ENCODE measurements at regions not wholly inside any gene's neighbourhood (a gene's known extent, or its start where the extent isn't known, plus 50 kb on each side); places are given as distances from the start of the nearest gene placed in this dataset.
"Not testable (repeated sequence)": the region's sequence is repeated elsewhere in the genome, so short reads cannot be mapped to it uniquely, and the experiment has no call there.

DNA sequence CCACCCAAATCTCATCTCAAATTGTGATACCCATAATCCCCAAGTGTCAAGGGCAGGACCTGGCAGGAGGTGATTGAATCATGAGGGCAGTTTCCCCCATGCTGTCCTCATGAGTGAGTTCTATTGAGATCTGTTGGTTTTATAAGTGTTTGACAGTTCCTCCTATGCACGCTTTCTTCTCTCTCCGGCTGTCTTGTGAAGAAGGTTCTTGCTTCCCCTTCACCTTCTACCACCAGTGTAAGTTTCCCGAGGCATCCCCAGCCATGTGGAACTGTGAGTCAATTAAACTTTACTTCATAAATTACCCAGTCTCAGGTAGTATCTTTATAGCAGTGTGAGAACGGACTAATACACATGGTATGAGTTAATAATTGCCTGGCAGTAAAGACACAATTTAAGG lies 581.7 kb upstream of the AMOT start:
- Mint-ChIP-seq H3K27me3 (no peaks in the 10 kb centered on the region), H3K4me1 (ENCODE audit: low read depth) (no peaks in the 10 kb centered on the region), H3K36me3 (ENCODE audit: low read depth) (no peaks in the 10 kb centered on the region), H3K27ac (no peak overlapping the region), H3K9me3 (peaks cover 4% of the 10 kb centered on the region), H3K4me3 (no peak overlapping the region)

- Mint-ChIP-seq H3K4me3 (no peak overlapping the region), H3K27me3 (no peaks in the 10 kb centered on the region), H3K36me3 (ENCODE audit: low read depth) (no peaks in the 10 kb centered on the region), H3K27ac (no peak overlapping the region), H3K9me3 (peaks cover 9% of the 10 kb centered on the region), H3K4me1 (ENCODE audit: low read depth) (no peaks in the 10 kb centered on the region)
Measured at GRCh38 chrX:113421432-113421831, 580.8 kb upstream of the AMOT start.

- H3K27ac Mint-ChIP-seq, result no peak overlapping the region
- H3K27me3 Mint-ChIP-seq, result no peaks in the 10 kb centered on the region
- H3K4me1 Mint-ChIP-seq (ENCODE audit: low read depth), result no peaks in the 10 kb centered on the region
- H3K4me3 Mint-ChIP-seq, result no peak overlapping the region
- no peaks in the 10 kb centered on the region for H3K36me3 Mint-ChIP-seq (ENCODE audit: low read depth)
- peaks cover 4% of the 10 kb centered on the region for H3K9me3 Mint-ChIP-seq
Measured at GRCh38 chrX:113412106-113412505, 571.5 kb upstream of the AMOT start.

DNA sequence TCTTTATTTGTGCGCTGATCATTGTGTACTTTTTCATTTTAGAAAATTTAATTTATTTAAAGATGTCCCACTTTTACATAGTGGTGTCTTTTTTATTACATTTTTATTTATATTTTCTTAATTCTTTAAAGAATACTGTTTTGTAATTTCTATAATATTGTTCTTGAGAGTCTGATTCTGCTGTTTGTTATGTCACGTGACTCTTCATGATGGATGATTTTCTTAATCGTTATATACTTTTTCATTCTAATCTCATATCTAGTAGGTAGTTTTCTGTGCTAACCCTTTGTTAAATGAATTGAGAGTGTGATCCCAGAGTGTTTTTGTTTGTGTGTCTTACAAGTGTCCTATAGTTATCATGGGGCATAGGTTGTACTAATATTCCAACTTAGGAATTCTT lies 568.2 kb upstream of the AMOT start:
- Mint-ChIP-seq H3K4me1 (ENCODE audit: low read depth) (no peaks in the 10 kb centered on the region), H3K27ac (no peak overlapping the region), H3K4me3 (no peak overlapping the region), H3K27me3 (no peaks in the 10 kb centered on the region), H3K9me3 (no peaks in the 10 kb centered on the region), H3K36me3 (ENCODE audit: low read depth) (no peaks in the 10 kb centered on the region)

DNA sequence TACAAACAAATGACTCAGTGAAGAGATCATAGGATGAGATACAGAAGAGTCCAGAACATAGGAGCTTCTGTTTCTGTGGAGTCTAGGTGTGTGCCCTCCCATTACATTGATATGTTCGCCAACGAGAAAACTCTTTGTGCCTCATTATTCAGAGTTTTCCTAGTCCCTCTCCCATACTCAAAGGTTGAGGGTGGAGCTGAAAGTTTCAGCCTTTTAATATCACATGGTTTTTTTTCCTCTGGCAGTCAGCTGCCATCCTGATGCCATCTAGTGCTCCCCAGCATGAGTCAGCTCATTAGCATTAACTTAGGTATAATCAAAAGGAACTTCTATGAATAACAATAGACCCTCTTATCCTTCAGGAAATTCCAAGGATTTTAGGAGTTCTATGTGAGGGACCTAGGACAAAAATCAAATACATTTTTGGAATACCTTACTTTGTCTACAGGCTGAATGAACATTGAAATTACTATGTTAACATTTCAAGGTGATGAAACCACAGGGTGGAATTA lies 559.6 kb upstream of the AMOT start:
- no peaks in the 10 kb centered on the region for H3K27me3 Mint-ChIP-seq
- H3K4me3 Mint-ChIP-seq, result no peak overlapping the region
- H3K36me3 Mint-ChIP-seq (ENCODE audit: low read depth), result no peaks in the 10 kb centered on the region
- no peak overlapping the region for H3K27ac Mint-ChIP-seq
- H3K9me3 Mint-ChIP-seq, result no peaks in the 10 kb centered on the region
- H3K4me1 Mint-ChIP-seq (ENCODE audit: low read depth), result no peaks in the 10 kb centered on the region

DNA sequence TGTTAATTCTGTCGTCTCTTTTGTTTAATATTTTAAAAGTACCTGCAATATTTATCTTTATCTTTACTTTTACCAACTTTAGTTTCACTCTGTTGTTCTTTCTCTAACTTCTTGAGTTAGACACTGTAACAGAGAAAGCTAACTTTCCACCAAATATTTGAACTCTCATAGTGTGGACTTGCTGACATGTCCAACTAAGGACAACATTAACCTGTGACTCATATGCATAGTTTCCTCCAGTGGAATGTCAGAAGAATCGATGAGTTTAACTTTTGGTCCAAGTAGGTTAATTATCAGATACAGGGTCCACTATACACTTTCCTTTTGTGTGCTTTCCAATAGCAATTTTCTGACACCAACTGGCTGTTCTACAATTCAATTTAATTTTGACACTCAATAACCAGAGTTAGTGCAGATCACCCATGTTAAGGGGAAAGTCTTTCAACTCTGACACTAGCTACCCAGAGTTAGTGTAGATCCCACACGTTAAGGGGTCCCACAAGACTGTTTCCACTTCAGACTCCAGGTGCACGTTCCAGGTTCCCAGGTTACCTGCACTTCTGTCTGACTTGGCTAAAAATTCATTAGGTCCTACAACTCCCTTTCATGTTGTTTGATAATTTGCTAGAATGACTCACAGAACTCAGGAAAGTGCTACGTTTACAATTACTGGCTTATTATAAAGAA lies 559.0 kb upstream of the AMOT start:
- Mint-ChIP-seq H3K4me3 (no peak overlapping the region), H3K36me3 (ENCODE audit: low read depth) (no peaks in the 10 kb centered on the region), H3K27me3 (no peaks in the 10 kb centered on the region), H3K9me3 (no peaks in the 10 kb centered on the region), H3K4me1 (ENCODE audit: low read depth) (no peaks in the 10 kb centered on the region), H3K27ac (no peak overlapping the region)

DNA sequence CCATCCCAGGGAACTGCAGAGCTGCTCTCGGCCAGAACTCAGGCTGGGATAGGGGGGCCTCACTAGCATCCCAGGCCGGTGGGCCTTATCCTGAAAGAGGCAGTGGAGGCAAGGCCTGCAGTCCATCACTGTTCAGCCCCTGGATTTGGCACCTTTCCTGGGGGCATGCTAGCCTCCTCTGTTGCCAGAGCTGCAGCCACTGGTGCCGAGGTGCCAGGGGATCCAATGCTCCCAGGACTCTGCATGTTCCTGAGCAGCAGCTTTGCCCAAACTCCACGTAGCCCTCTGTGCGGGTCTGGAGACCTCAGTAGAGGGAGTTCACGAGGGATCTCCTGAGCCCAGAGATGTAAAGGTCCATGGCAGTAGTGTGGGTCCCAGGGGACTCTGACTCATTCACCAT lies 551.7 kb upstream of the AMOT start:
- Mint-ChIP-seq H3K36me3 (ENCODE audit: low read depth) (no peaks in the 10 kb centered on the region), H3K4me3 (no peak overlapping the region), H3K9me3 (peaks cover 5% of the 10 kb centered on the region), H3K27me3 (no peaks in the 10 kb centered on the region), H3K4me1 (ENCODE audit: low read depth) (no peaks in the 10 kb centered on the region), H3K27ac (no peak overlapping the region)

- H3K4me3 Mint-ChIP-seq, result no peak overlapping the region
- no peak overlapping the region for H3K27ac Mint-ChIP-seq
- H3K9me3 Mint-ChIP-seq, result peaks cover 5% of the 10 kb centered on the region
- H3K4me1 Mint-ChIP-seq (ENCODE audit: low read depth), result no peaks in the 10 kb centered on the region
- H3K36me3 Mint-ChIP-seq (ENCODE audit: low read depth), result no peaks in the 10 kb centered on the region
- no peaks in the 10 kb centered on the region for H3K27me3 Mint-ChIP-seq
Measured at GRCh38 chrX:113391875-113392274, 551.2 kb upstream of the AMOT start.

DNA sequence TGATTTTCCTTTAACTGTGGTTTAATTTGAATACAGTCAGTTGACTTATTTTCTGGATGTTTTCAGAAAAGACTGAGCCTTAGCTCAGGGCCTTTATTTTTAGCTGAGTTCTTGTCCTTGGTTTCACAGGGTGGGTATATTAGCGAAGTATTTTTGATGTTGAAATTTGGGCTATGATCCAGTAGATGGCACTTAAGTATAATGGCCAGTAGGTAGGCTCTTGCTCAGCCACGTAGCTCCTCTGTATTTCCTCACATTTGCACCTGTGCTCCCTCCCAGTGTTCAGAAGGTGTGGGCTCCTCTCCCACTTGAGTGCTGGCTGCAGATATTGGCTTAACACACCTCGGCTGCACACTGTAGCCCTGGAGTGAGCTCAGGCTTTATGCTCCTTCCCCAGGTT lies 549.9 kb upstream of the AMOT start:
- H3K27ac Mint-ChIP-seq, result no peak overlapping the region
- no peak overlapping the region for H3K4me3 Mint-ChIP-seq
- H3K9me3 Mint-ChIP-seq, result peaks cover 6% of the 10 kb centered on the region
- no peaks in the 10 kb centered on the region for H3K4me1 Mint-ChIP-seq (ENCODE audit: low read depth)
- H3K36me3 Mint-ChIP-seq (ENCODE audit: low read depth), result no peaks in the 10 kb centered on the region
- no peaks in the 10 kb centered on the region for H3K27me3 Mint-ChIP-seq

- Mint-ChIP-seq H3K4me3 (no peak overlapping the region), H3K4me1 (ENCODE audit: low read depth) (no peaks in the 10 kb centered on the region), H3K27ac (no peak overlapping the region), H3K36me3 (ENCODE audit: low read depth) (no peaks in the 10 kb centered on the region), H3K9me3 (peaks cover 8% of the 10 kb centered on the region), H3K27me3 (no peaks in the 10 kb centered on the region)
Measured at GRCh38 chrX:113389846-113390245, 549.2 kb upstream of the AMOT start.

GRCh38 chrX:113384628-113385027 lies 544.0 kb upstream of the AMOT start:
- no peaks in the 10 kb centered on the region for H3K27me3 Mint-ChIP-seq
- H3K27ac Mint-ChIP-seq, result no peak overlapping the region
- H3K36me3 Mint-ChIP-seq (ENCODE audit: low read depth), result no peaks in the 10 kb centered on the region
- no peaks in the 10 kb centered on the region for H3K4me1 Mint-ChIP-seq (ENCODE audit: low read depth)
- no peak overlapping the region for H3K4me3 Mint-ChIP-seq
- peaks cover 8% of the 10 kb centered on the region for H3K9me3 Mint-ChIP-seq

DNA sequence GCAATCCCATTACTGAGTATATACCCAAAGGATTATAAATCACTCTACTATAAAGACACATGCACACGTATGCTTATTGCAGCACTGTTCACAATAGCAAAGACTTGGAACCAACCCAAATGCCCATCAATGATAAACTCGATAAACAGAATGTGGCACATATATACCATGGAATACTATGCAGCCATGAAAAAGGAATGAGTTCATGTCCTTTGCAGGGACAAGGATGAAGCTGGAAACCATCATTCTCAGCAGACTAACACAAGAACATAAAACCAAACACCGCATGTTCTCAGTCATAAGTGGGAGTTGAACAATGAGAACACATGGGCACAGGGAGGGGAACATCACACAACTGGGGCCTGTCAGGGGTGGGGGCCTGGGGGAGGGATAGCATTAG lies 532.8 kb upstream of the AMOT start:
- H3K4me3 Mint-ChIP-seq; H3K9me3 Mint-ChIP-seq; H3K27me3 Mint-ChIP-seq; H3K36me3 Mint-ChIP-seq (ENCODE audit: low read depth); H3K27ac Mint-ChIP-seq; H3K4me1 Mint-ChIP-seq (ENCODE audit: low read depth): not testable (repeated sequence)

- Mint-ChIP-seq H3K4me3 (no peak overlapping the region), H3K27me3 (no peaks in the 10 kb centered on the region), H3K36me3 (ENCODE audit: low read depth) (no peaks in the 10 kb centered on the region), H3K4me1 (ENCODE audit: low read depth) (no peaks in the 10 kb centered on the region), H3K27ac (no peak overlapping the region), H3K9me3 (no peaks in the 10 kb centered on the region)
Measured at GRCh38 chrX:113370006-113370405, 529.4 kb upstream of the AMOT start.

GRCh38 chrX:113369056-113369455 lies 528.4 kb upstream of the AMOT start:
- H3K36me3 Mint-ChIP-seq (ENCODE audit: low read depth), result no peaks in the 10 kb centered on the region
- no peaks in the 10 kb centered on the region for H3K9me3 Mint-ChIP-seq
- H3K4me1 Mint-ChIP-seq (ENCODE audit: low read depth), result no peaks in the 10 kb centered on the region
- no peaks in the 10 kb centered on the region for H3K27me3 Mint-ChIP-seq
- H3K27ac Mint-ChIP-seq, result no peak overlapping the region
- no peak overlapping the region for H3K4me3 Mint-ChIP-seq

- H3K9me3 Mint-ChIP-seq, result peaks cover 6% of the 10 kb centered on the region
- H3K27me3 Mint-ChIP-seq, result no peaks in the 10 kb centered on the region
- no peak overlapping the region for H3K27ac Mint-ChIP-seq
- no peak overlapping the region for H3K4me3 Mint-ChIP-seq
- no peaks in the 10 kb centered on the region for H3K4me1 Mint-ChIP-seq (ENCODE audit: low read depth)
- no peaks in the 10 kb centered on the region for H3K36me3 Mint-ChIP-seq (ENCODE audit: low read depth)
Measured at GRCh38 chrX:113353134-113353533, 512.5 kb upstream of the AMOT start.

DNA sequence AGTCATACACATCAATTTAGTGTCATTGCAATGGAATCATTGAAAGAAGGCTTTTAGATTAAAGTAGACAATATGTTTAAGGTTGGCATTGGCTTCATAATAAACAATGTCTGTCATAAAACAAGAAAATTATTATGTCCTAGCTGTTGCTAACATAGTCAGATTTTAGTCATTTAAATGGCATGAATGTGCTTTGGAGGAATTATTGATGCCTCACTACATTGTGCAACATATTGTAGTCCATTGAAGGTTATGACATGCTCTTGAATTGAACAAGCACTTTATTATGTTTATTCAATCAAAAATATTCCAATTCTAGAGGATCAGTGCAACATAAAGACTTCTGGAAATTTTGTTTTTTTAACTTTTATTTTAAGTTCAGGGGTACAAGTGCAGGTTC lies 489.8 kb upstream of the AMOT start:
- Mint-ChIP-seq H3K36me3 (ENCODE audit: low read depth) (no peaks in the 10 kb centered on the region), H3K4me1 (ENCODE audit: low read depth) (no peaks in the 10 kb centered on the region), H3K9me3 (no peaks in the 10 kb centered on the region), H3K27me3 (no peaks in the 10 kb centered on the region), H3K27ac (no peak overlapping the region), H3K4me3 (no peak overlapping the region)

Measured in stimulated activated naive CD8-positive, alpha-beta T cell treated with anti-CD3 and anti-CD28 coated beads, Interleukin-15, Interleukin-2, amounts not matched to agents 100 ng/mL and 50 ng/mL, for 24 hours (primary cell).